Activated effector memory CD4-positive, alpha-beta T cell treated with Interleukin-2 at 50 U/mL for 16 hours (primary cell): ENCODE measurements at regions not wholly inside any gene's neighbourhood (a gene's known extent, or its start where the extent isn't known, plus 50 kb on each side); places are given as distances from the start of the nearest gene placed in this dataset.

Source experiments
- DNase-seq: peaks from one replicate; pipeline ENCODE4 v3.0.0-alpha.2; 2020

DNA sequence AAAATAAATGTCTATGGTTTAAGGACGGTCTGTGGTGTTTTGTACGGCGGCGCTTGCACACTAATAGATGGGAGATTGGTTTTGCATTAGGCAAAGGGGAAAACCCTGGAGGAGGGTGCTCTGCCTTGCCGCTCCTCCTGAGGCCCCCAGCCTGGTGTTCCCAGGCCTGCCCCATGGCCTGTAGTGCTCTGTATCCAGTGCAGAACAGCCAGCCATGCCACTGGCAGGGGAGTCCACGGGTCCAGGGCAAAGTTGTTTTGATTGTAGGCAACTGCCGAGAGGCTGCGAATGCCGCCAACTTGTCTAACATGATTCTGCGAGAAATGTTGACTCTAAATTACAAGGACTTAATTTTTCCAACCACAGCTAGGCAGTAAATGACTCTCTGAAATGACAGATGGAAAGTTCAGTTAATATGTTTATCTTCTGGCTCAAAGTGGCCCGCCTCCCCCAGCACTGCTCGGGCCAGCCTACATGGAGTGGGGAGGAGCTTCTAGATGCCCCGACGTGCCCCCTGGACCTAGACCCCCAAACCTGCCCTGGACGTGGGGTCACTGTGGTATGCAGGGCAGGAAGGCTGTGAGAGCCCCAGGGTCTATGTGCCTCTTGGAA, 104.6 kb upstream of the GDF10 start:
- no peak for DNase-seq

- DNase-seq, result no peak
Observed at GRCh38 chr10:47196691-47197090, 103.3 kb upstream of the GDF10 start.

DNA sequence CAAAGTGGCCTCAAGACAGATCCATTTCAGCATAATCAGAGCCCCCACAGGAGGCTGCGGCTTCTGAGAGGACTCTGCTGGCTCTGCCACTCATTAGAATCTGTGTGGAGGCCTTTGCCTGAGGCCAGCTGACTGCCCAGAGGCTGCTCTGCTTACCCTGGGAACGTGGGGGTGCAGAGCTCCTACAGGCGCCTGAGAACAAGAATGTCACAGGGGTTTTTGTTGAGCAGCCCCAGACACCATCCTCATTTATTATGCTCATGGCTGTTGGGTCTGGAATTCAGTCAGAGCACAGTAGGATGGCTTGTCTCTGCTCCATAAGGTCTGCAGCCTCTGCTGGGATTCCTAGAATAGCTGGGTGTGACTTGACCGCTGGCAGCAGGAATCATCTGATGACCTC, 101.8 kb upstream of the GDF10 start:
- no peak for DNase-seq

- DNase-seq, result no peak
Observed at GRCh38 chr10:47205192-47205591, 94.8 kb upstream of the GDF10 start.

DNA sequence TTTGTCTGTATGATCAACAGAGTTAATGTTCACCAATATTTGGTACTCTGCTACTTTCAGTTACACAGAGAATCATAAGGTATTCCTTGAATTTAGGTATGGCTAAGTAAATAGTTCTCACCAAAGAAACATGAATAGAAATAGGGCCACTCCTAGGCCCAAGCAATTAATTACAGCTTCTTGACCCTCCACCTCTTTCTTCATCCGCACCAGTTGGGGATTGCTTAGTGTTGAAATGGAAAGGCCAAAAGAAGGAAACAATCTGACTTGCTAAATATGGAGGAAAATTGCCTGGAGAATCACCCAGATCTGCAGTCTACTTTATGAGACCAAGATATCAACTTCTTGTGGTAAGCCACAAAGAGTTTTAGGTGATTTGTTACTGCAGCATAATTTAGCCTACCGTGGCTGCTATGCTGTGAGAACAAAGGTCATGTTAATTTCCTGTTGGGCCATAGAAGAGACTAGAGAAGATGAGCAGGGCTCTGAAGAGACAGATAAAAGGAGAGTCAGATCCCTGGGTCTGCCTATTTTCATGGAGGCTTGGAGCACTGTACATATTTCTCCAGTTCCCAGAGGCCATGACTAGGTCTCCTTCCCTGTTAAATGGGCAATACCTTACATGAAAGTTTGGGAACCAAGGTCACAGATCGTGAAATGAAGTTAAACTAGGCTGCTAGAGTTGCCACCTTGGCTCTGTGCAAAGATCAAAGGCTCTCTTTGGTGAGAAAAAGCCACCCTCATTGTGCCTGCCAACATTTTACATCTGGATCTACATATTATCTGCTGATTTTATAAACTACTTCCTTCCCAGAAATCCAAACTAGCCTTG, 93.3 kb upstream of the GDF10 start:
- DNase-seq, result no peak

GRCh38 chr10:47207281-47207615, 92.7 kb upstream of the GDF10 start:
- DNase-seq, result no peak

DNA sequence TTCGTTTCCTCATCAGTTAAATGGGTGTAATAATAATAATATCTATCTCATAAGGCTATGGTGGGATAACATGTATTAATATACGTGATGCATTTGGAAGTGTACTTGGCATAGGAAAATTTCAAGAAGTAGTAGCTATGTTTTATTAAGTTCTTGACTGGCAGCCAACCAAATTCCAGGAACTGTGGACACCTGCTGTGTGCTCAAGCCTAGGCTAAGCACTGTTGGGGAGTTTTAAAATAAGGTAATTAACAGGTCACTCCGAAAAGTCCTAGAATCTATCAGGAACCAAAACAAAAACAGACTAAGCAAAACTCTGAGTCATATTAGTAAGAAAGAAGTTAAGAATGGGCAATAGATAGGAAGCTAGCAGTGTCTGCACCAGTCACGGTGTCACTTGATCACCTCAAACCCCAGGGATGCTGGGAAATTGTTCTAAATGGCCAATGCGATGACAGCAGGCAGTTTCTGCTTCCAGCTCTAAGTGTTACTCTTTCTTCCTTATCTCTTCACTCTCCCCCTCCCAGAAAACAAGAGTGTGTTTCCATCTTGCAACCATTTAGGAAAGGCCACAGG, 92.0 kb upstream of the GDF10 start:
- DNase-seq, result no peak

DNA sequence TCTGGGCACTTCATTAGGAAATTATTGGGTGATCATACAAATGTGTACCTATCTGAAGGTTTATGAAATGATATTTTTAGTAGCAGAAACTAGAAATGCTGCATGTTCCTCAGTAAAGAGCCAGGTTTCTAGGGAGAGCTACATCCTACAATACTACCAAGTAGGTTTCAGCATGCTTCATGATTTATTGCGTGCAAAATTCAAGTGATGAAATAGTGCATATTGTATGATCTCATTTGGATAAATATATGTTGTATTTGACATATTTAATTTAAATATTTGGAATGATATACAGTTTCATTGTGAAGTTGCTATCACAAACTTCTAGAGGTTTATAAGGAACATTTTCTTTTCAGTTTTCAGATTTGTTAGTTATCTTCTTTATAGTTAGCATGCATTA, 90.5 kb upstream of the GDF10 start:
- DNase-seq, result no peak

GRCh38 chr10:47214520-47214919, 85.5 kb upstream of the GDF10 start:
- DNase-seq, result no peak

DNA sequence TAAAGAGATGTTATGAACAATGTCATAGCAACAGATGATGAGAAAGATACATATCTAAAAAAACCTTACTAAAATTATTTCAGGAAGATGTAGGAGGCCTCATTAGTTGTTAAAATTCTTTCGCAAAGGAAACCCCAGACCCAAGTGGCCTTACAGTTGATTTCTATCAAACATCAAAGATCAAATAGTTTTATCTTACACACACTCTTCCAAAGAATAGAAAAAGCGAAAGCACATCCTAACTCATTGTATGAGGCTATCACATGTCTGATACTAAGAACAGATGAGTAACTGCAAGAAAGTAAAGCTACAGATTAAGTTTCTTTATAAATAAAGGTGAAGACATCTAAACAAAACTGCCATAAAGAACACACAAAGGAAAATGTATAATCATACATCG, 82.9 kb upstream of the GDF10 start:
- DNase-seq, result no peak

- DNase-seq, result no peak
Observed at GRCh38 chr10:47218803-47219202, 81.2 kb upstream of the GDF10 start.

DNA sequence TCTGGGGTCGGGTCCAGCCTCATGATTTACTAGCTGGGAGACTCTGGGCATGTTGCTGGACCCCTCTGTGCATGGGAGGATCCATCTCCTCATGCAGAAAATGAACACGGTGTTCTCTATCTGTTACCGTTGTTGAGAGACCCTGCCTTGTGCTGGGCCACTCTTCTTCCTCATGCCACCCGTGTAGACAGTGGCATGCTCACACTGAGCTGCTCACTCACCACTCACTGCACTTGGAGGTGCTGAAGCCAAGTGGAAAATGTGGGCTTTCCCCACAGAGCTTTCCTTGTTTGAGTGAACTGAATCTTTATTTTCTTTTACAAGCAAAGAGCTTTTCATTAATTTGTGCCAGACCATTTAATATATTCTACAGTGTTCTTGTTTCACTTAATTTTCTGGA, 77.5 kb upstream of the GDF10 start:
- no peak for DNase-seq

DNA sequence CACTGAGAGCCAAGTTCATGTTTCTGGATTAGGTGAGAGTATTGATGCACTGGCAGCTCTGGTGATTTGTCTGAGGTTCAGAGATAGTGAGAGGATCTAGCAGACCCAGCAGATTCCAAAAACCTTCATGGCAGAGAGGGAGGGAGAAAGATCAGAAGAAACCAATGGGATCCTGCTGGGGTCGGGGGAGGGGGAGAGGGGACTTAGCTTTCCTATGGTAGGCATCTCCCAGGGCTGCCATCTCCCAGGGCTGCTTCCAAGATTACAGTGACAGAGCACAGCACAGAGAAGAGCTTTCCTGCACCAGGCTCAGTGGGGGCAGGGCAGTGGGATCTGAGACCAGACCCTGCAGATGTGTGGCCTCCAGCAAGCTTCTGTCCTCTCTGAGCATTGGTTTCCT, 76.8 kb upstream of the GDF10 start:
- DNase-seq, result no peak

GRCh38 chr10:47224546-47225218, 75.3 kb upstream of the GDF10 start:
- DNase-seq, result no peak

- no peak for DNase-seq
Observed at GRCh38 chr10:47225219-47225927, 74.6 kb upstream of the GDF10 start.

- DNase-seq, result no peak
Observed at GRCh38 chr10:47225928-47226645, 73.9 kb upstream of the GDF10 start.

- no peak for DNase-seq
Observed at GRCh38 chr10:47230482-47230881, 69.5 kb upstream of the GDF10 start.

DNA sequence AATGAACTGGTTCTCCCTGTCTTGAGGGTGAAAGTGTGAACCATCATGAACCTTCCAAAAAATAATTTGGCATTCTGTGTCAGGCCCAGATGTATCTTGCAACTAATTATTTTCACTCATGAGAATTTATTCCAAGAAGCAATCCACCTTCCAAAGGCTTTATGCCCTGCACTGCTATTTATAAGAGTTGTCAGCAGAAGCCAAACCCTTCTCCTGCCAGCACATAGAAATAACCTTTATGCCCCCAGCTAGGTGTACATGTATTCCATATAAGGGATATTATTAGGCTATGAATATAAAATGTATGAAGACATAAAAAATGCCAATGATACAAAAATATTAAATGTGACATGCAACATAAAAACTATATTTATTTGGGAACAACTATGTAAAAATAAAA, 69.0 kb upstream of the GDF10 start:
- no peak for DNase-seq

DNA sequence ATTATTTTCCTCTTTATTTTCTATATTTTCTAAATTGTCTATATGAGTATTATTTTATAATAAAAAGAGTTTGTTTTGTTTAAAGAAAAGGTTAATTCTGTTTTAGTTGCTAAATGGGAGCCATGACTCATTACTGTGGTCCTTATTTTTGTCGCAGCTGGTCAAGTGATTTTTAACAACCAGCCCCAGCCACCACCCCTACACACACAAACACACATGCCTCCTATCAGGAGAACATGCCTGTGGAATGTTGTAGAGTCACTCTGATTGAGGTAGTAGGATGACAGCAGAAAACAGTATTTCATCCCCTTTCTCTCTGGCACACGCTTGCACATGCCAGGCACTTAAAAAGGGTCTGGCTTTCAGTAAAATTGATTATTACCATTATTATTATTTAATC, 68.6 kb upstream of the GDF10 start:
- DNase-seq, result no peak

- DNase-seq, result no peak
Observed at GRCh38 chr10:47233631-47234030, 66.4 kb upstream of the GDF10 start.

GRCh38 chr10:47235484-47235883, 64.5 kb upstream of the GDF10 start:
- no peak for DNase-seq
